ENCODE measurements at regions not wholly inside any gene's neighbourhood (a gene's known extent, or its start where the extent isn't known, plus 50 kb on each side); places are given as distances from the start of the nearest gene placed in this dataset.

DNA sequence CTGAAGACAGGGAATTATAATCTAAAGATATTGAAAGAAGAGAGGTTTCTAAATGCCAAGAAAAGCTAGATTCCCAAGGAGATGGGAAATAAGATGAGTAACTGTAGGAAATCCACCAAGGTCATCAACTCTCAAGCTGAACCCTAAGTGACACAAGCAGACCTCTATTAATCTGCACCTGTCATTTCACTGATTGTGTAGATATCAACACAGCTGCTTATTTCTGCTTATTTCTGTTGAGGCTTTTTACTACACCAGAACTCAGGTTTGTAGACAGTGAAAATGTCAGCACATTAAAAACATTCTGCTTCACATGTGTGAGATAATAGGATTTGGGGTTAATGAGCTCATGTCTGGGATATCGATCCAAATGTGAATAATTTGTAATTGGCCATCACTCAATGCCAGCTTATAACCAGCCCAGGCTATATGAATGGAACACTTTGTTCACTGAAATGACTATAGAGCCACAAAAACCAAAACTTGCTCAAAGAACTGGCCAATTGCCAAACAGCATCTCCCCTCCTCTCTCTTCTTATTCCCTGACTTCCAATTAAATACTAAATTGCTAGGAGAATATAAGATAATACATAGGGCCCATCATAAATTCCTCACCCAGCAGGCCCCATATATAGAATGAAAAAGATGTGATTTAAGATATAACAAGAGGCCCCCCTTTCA, 188.7 kb upstream of the ARID2 start:
- TF ChIP-seq, protein P1, sequence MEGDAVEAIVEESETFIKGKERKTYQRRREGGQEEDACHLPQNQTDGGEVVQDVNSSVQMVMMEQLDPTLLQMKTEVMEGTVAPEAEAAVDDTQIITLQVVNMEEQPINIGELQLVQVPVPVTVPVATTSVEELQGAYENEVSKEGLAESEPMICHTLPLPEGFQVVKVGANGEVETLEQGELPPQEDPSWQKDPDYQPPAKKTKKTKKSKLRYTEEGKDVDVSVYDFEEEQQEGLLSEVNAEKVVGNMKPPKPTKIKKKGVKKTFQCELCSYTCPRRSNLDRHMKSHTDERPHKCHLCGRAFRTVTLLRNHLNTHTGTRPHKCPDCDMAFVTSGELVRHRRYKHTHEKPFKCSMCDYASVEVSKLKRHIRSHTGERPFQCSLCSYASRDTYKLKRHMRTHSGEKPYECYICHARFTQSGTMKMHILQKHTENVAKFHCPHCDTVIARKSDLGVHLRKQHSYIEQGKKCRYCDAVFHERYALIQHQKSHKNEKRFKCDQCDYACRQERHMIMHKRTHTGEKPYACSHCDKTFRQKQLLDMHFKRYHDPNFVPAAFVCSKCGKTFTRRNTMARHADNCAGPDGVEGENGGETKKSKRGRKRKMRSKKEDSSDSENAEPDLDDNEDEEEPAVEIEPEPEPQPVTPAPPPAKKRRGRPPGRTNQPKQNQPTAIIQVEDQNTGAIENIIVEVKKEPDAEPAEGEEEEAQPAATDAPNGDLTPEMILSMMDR (IDR thresholded peaks at IDR 0.05; ENCODE audit: poor library complexity, severe bottlenecking) = no peak
- TF ChIP-seq RAD21 (conservative IDR thresholded peaks at IDR 0.05) (no peak), EP300 (conservative IDR thresholded peaks at IDR 0.05; ENCODE audit: poor library complexity, severe bottlenecking) (no peak), EZH2 (IDR thresholded peaks at IDR 0.05; ENCODE audit: borderline replicate concordance, insufficient read depth, low read length, poor library complexity, severe bottlenecking) (no peak), POLR2AphosphoS5 (IDR thresholded peaks at IDR 0.05) (no peak), SMC3 (conservative IDR thresholded peaks at IDR 0.05; ENCODE audit: poor library complexity) (no peak), MXI1 (conservative IDR thresholded peaks at IDR 0.05; ENCODE audit: poor library complexity, severe bottlenecking) (no peak)
- TF ChIP-seq, protein P2, sequence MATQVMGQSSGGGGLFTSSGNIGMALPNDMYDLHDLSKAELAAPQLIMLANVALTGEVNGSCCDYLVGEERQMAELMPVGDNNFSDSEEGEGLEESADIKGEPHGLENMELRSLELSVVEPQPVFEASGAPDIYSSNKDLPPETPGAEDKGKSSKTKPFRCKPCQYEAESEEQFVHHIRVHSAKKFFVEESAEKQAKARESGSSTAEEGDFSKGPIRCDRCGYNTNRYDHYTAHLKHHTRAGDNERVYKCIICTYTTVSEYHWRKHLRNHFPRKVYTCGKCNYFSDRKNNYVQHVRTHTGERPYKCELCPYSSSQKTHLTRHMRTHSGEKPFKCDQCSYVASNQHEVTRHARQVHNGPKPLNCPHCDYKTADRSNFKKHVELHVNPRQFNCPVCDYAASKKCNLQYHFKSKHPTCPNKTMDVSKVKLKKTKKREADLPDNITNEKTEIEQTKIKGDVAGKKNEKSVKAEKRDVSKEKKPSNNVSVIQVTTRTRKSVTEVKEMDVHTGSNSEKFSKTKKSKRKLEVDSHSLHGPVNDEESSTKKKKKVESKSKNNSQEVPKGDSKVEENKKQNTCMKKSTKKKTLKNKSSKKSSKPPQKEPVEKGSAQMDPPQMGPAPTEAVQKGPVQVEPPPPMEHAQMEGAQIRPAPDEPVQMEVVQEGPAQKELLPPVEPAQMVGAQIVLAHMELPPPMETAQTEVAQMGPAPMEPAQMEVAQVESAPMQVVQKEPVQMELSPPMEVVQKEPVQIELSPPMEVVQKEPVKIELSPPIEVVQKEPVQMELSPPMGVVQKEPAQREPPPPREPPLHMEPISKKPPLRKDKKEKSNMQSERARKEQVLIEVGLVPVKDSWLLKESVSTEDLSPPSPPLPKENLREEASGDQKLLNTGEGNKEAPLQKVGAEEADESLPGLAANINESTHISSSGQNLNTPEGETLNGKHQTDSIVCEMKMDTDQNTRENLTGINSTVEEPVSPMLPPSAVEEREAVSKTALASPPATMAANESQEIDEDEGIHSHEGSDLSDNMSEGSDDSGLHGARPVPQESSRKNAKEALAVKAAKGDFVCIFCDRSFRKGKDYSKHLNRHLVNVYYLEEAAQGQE (IDR thresholded peaks at IDR 0.05; ENCODE audit: borderline replicate concordance) = no peak

Data from neural cell (in vitro differentiated cells).